SW480 (cell line): ENCODE measurements at regions not wholly inside any gene's neighbourhood (a gene's known extent, or its start where the extent isn't known, plus 50 kb on each side); places are given as distances from the start of the nearest gene placed in this dataset.
A peak's percentile ranks its signal among the peaks of the same experiment; 100 is the strongest.
"Not testable (repeated sequence)": the region's sequence is repeated elsewhere in the genome, so short reads cannot be mapped to it uniquely, and the experiment has no call there.

Experiments
- DNase-seq: peaks from one replicate; pipeline ENCODE4 v3.0.0-alpha.2; 2016; ENCODE audit warnings: low spot score

DNA sequence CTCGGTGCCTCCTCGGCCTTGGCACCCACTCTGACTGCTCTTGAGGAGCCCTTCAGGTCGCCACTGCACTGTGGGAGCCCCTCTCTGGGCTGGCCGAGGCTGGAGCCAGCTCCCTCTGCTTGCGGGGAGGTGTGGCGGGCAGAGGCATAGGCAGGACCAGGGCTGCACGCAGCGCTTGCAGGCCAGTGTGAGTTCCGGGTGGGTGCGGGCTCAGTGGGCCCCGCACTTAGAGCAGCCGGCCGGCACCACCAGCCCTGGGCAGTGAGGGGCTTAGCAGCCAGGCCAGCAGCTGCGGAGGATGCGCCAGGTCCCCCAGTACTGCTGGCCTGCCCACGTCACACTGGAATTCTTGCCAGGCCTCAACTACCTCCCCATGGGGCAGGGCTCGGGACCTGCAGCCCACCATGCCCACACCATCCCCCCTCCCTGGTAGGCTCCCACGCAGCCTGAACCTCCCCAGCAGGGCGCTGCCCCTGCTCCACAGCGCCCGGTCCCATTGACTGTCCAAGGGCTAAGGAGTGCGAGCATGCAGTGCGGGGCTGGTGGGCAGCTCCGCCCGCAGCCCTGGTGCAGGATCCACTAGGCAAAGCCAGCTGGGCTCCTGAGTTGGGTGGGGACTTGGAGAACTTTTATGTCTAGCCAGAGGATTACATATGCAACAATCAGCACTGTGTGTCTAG is 602.9 kb upstream of the ST8SIA4 start:
- DNase-seq = no peak

DNA sequence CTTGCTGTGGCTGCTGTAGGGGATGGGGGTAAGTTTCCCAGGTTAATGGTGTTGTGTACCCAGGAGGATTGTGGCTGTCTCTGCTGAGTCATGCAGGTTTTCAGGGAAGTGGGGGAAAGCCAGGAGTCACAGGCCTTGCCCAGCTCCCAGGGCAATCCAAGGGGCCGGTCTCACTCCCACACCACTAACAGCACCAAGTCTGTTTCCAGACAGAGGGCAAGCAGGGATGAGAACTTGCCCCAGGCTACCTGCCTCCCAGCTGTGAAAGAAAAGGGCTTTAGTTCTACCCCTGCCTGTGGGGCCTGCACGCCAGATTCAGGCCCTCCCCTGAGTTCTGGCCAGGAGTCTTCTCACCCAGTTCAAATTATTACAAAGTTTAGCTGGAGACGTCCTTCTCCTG is 579.8 kb upstream of the ST8SIA4 start:
- no peak for DNase-seq

GRCh38 chr5:101473483-101473882 is 570.4 kb upstream of the ST8SIA4 start:
- DNase-seq = no peak

DNA sequence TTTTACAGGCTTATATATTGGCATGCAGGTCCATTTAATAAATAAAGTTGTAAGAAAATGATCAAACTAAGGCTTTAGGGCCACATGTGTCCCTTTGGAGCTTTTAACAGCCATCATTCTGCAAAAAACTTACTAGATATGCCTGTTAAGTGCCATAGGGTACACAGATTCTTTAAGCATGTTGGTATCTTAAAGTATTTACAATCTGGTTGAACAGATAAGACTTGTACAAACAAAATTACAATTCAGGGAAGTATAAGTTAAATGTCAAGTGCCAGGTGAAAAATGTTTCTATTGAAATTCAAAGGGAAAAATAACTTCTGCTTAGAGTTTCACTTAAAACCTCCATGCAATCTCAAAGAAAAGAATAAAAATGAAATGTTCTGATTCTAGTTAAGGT is 558.4 kb upstream of the ST8SIA4 start:
- DNase-seq = no peak

GRCh38 chr5:101458587-101458986 is 555.5 kb upstream of the ST8SIA4 start:
- DNase-seq = no peak

GRCh38 chr5:101455851-101456250 is 552.8 kb upstream of the ST8SIA4 start:
- DNase-seq = no peak

- no peak for DNase-seq
Observed at GRCh38 chr5:101455048-101455447, 552.0 kb upstream of the ST8SIA4 start.

DNA sequence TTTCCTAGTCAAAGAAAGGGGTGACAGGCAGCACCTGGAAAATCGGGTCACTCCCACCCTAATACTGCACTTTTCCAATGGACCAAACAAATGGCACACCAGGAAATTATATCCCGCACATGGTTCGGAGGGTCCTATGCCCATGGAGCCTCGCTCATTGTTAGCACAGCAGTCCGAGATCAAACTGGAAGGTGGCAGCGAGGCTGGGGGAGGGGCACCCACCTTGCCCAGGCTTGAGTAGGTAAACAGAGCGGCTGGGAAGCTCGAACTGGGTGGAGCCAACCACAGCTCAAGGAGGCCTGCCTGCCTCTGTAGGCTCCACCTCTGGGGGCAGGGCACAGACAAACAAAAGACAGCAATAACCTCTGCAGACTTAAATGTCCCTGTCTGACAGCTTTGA is 539.2 kb upstream of the ST8SIA4 start:
- not testable (repeated sequence) for DNase-seq

- DNase-seq = no peak
Observed at GRCh38 chr5:101440173-101440572, 537.1 kb upstream of the ST8SIA4 start.

GRCh38 chr5:101437351-101437750 is 534.3 kb upstream of the ST8SIA4 start:
- no peak for DNase-seq

GRCh38 chr5:101435768-101436167 is 532.7 kb upstream of the ST8SIA4 start:
- DNase-seq = no peak

- DNase-seq = no peak
Observed at GRCh38 chr5:101431201-101431600, 528.1 kb upstream of the ST8SIA4 start.

DNA sequence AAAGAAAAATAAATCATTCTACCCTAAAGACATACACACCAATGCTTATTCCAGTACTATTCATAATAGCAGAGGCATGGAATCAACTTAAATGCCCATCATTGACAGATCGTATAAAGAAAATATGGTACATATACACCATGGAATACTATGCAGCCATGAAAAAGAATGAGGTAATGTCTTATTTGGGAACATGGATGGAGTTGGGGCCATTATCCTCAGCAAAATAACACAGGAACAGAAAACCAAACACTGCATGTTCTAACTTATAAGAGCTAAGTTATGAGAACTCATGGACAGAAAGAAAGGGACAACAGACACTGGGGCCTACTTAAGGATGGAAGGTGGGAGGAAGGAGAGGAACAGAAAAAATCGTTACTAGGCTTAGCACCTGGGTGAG is 527.5 kb upstream of the ST8SIA4 start:
- no peak for DNase-seq

GRCh38 chr5:101429241-101429640 is 526.2 kb upstream of the ST8SIA4 start:
- DNase-seq = no peak

- no peak for DNase-seq
Observed at GRCh38 chr5:101425339-101425859, 522.3 kb upstream of the ST8SIA4 start.

- no peak for DNase-seq
Observed at GRCh38 chr5:101424530-101425175, 521.6 kb upstream of the ST8SIA4 start.

DNA sequence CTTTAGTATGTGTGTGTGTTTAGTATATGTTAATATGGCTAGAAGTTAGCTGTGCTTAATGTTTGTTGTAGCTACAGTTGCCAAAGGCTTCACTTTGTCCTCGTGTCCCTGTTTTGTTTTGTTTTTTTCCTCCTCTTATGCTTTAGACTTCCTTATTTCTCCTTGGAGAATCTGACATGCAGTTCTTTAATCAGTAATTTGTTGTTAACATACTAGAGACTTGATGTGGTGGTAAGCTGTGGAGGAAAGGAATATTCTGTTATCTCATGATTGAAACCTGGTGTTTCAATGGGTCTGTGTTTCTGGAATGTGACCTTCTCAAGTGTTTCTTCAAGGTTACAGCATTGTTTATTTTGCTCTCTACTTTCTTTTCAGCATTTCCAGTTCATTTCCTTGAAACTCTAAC is 515.6 kb upstream of the ST8SIA4 start:
- no peak for DNase-seq

DNA sequence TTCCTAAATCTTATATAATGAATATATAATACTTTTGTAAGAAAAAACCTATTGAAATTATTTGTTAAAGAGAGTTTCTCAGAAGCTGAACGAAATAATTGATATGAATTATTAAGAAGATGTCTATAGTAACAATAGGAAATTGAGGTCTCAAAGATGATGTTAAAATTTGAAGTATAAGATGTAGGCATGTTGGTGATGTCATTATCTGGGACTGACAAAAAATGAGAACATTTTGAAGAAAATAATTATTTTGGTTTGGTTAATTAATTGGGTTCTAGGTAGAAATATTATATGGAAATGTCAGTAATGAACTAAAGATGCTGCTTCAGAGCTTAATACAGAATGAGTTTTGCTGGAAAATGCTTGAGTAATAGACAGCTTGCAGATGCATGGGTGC is 501.4 kb upstream of the ST8SIA4 start:
- DNase-seq = no peak

DNA sequence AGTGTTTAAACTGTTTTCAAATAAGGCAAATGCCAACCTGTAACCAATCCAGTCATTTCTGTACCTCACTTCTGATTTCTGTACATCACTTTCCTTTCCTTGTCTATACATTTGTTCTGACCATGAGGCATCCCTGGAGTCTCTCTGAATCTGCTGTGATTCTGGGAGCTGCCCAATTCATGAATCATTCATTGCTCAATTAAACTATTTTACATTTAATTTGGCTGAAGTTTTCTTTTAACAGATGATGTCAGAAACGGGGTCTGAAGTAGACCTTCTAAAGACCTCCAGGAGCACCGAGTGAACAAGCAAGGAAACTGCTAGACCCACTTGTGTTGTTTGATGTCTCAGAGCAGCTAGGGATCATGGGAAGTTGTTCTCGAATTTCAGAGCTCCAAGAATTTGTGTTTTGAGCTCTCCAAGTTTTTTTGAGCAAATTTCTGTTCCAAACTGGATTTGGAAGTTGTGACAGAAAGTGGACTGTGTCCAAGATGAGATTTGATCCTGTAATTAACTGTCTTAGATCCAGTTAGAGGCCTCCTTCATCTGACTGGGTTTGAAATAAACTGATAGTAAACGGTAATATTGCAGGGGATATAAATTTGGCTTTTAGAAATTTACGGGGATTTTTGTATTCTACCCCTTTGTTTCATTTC is 490.8 kb upstream of the ST8SIA4 start:
- no peak for DNase-seq

- DNase-seq = peak; percentile 41
Observed at GRCh38 chr5:101390151-101390908, 487.2 kb upstream of the ST8SIA4 start.

GRCh38 chr5:101385276-101385675 is 482.2 kb upstream of the ST8SIA4 start:
- no peak for DNase-seq

DNA sequence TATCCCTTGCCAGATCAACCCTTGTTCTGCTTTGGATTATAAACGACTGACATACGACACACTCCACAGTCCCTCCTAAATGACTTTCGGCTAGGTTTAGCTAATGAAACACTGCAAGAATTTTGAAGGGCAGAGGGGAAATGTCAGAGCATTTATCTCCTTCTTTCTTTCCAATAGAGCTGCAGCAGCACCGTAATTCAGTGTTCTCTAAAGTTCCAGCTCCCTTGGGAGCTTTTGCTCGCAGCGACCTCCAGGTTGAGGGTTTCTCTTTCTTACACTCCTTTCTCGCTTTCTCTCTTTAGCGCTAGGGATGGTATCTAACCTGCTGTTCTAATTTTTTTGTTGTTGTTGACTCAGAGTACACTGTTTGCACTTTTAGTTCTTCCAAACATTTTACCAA is 467.1 kb upstream of the ST8SIA4 start:
- DNase-seq = no peak

DNA sequence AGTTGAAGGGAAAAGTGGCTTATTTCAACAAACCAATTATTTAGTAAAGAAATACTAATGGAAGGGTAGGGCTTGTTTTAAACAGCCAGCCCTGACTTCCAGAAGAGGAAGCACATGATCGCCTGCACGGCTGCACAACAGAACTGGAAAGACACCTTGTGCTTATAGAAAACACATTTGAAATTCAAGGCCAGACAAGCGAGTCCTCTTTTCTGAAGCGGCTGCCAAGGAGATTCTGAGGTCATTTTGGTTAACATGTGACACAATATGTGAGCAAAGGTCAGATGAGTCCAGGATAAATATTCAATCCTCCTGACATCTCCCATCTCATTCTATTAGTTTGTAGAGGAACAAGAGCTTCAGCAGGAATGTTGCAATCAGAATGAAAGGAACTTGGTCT is 461.4 kb upstream of the ST8SIA4 start:
- no peak for DNase-seq
